NB4 (cell line): ENCODE measurements at regions not wholly inside any gene's neighbourhood (a gene's known extent, or its start where the extent isn't known, plus 50 kb on each side); places are given as distances from the start of the nearest gene placed in this dataset.

Experiments used
- DNase-seq: peaks from one replicate; pipeline ENCODE4 v3.0.0; 2010; ENCODE audit warnings: low read depth
- H3K4me3 ChIP-seq: one replicate; pipeline ENCODE4 v1.5.1; 2011; ENCODE audit warnings: mild to moderate bottlenecking, low read depth, low read length, moderate library complexity
- MYC ChIP-seq: IDR thresholded peaks from 2 replicates; pipeline ENCODE4 v1.6.1; 2011; ENCODE audit warnings: low read depth, low read length
- POLR2A ChIP-seq: IDR thresholded peaks from 2 replicates; pipeline ENCODE4 v1.6.1; 2011; ENCODE audit warnings: mild to moderate bottlenecking; ENCODE audit not compliant: insufficient read length; ENCODE audit errors: extremely low read depth
- TF ChIP-seq, protein P1 (sequence below): IDR thresholded peaks from one replicate; pipeline ENCODE4 v1.5.1; 2012; ENCODE audit warnings: low read depth, low read length
- TF ChIP-seq, protein P2 (sequence below): IDR thresholded peaks from 2 replicates; pipeline ENCODE4 v1.6.1; 2011; ENCODE audit warnings: low read depth, low read length

DNA sequence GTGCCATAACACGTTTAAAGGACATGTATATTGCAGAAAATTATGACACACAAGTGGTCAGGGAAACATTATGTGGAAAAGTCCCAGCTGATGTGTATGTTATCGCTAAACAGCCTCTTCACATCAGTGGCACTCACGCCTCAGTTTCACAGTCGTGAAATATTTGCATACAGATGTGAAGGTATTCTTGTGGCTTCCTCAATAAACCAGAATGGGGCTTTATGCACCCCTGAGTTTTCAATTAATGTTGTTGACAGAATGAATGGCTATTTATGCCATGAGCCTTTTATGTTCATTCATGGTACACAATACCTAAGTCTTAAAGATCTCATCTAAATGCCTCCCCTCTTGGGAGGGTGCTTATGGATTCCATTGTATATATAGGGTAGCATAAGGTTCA is 202.1 kb upstream of the ADGRL2 start:
- TF ChIP-seq MYC = no peak
- TF ChIP-seq, protein P1, sequence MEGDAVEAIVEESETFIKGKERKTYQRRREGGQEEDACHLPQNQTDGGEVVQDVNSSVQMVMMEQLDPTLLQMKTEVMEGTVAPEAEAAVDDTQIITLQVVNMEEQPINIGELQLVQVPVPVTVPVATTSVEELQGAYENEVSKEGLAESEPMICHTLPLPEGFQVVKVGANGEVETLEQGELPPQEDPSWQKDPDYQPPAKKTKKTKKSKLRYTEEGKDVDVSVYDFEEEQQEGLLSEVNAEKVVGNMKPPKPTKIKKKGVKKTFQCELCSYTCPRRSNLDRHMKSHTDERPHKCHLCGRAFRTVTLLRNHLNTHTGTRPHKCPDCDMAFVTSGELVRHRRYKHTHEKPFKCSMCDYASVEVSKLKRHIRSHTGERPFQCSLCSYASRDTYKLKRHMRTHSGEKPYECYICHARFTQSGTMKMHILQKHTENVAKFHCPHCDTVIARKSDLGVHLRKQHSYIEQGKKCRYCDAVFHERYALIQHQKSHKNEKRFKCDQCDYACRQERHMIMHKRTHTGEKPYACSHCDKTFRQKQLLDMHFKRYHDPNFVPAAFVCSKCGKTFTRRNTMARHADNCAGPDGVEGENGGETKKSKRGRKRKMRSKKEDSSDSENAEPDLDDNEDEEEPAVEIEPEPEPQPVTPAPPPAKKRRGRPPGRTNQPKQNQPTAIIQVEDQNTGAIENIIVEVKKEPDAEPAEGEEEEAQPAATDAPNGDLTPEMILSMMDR = no peak
- TF ChIP-seq, protein P2, sequence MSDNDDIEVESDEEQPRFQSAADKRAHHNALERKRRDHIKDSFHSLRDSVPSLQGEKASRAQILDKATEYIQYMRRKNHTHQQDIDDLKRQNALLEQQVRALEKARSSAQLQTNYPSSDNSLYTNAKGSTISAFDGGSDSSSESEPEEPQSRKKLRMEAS = no peak
- no peak for TF ChIP-seq POLR2A
- DNase-seq = no peak
- H3K4me3 ChIP-seq = no peak overlapping the region

DNA sequence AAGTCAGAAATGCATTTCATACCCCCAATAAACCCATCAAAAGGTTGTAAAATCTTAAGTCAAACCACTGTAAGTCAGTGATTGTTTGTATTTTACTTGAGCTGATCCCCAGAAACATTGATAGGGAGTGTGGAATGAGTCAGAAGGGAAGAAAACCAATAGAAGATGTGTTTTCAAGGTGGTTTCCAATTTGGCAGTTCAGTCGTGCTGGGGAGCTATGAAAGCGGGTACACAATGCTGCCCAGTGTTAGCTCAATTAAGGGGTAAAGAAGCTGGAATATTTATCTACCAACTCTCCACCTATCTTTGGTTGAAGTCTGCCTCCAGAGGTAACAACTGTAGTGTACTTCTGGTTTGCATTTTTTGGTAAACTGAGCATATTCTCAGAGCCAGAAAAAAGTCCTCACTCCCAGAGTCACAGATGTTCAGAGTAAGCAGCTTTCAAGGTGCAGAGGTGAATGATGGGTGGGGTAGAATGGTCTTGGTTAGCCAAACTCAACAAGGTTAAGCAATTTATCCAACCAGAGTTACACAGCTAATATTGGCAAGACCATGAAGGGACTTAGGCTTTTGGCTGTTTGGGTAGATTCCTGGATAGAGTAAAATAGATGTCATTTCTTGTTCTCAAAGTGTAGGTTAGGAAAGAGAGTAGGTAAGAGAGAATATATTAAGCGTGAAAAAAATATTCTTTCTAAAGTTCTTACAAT is 202.9 kb upstream of the ADGRL2 start:
- no peak for DNase-seq
- TF ChIP-seq, protein P2 = no peak
- TF ChIP-seq, protein P1 = no peak
- TF ChIP-seq MYC (no peak), POLR2A (no peak)
- no peak overlapping the region for H3K4me3 ChIP-seq

DNA sequence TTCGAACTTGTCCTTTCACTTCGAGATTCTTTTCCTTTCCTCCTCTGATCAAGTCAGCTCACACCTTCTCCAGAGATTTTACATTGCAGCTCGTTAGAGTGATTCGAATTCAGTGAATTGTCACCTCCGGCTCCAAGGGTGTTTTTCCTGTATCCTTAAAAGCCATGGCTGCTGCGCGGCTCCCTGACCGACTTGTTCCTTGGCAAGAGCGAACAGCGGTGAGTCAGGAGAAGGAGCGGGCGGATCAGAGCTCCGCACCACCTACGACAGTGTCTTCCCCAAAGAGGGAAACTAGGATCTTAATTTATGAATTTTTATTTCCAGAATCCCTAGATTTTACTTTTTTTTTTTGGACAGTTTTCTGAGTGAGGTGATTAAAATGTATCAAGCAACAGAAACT is 204.4 kb upstream of the ADGRL2 start:
- no peak for DNase-seq
- no peak overlapping the region for H3K4me3 ChIP-seq
- TF ChIP-seq, protein P1 = no peak
- no peak for TF ChIP-seq MYC
- TF ChIP-seq POLR2A = no peak
- TF ChIP-seq, protein P2 = no peak

DNA sequence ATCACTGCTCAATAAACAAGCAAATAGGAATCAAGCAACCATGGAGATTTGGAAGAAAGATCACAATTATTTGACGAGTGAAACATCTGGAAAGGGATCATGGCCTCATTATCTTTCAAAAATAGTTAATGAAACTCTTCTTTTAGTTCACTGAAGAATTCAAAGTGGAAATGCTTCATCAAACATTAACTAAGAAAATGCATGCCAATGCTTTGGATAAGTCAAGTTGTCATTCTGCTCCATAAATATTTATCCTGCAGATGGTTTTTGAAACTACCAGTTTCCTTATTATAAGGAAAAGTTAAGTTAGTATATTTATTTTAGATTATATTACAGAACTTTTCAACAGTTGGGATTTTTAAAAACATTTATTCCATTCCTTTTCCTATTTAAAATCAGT is 206.5 kb upstream of the ADGRL2 start:
- TF ChIP-seq, protein P1 = no peak
- TF ChIP-seq, protein P2 = no peak
- TF ChIP-seq POLR2A = no peak
- no peak for TF ChIP-seq MYC
- no peak overlapping the region for H3K4me3 ChIP-seq
- DNase-seq = no peak

DNA sequence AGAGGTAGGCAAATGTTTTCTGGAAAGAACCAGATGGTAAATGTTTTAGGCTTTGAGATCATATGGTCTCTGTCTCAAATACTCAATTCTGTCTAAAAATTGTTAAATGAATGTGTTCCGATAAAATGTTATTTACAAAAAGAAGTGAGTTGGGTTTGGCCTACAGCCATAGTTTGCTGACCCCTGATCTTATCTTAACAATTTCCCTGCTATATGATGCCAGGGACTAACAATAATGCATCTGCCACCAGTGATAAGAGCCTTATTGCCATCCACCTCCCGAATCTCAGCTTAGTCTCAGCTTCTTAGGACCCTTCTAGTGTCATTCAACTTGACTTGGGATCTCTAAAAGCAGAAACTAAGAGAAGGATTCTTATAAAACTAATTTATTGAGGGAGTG is 208.5 kb upstream of the ADGRL2 start:
- DNase-seq = no peak
- TF ChIP-seq, protein P2 = no peak
- TF ChIP-seq MYC = no peak
- TF ChIP-seq, protein P1 = no peak
- no peak for TF ChIP-seq POLR2A
- no peak overlapping the region for H3K4me3 ChIP-seq
